ENCODE measurements at regions not wholly inside any gene's neighbourhood (a gene's known extent, or its start where the extent isn't known, plus 50 kb on each side); places are given as distances from the start of the nearest gene placed in this dataset.

DNA sequence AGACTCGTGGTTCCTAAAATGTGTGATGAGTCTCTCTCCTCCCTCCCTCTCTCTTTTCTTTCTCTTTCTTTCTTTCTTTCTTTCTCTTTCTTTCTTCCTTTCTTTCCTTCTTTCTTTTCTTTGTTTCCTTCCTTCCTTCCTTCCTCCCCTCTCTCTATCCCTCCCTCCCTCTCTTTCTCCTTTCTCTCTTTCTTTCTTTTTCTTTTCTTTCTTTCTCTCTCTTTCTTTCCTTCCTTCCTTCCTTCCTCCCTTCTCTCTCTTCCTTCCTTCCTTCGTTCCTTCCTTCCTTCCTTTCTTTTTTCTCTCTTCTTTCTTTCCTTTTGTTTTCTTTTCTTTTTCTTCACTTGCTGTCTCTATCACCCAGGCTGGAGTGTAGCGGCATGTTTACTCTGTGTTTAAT lies 290.8 kb downstream of the NFKBIZ start:
- TF ChIP-seq, protein P1, sequence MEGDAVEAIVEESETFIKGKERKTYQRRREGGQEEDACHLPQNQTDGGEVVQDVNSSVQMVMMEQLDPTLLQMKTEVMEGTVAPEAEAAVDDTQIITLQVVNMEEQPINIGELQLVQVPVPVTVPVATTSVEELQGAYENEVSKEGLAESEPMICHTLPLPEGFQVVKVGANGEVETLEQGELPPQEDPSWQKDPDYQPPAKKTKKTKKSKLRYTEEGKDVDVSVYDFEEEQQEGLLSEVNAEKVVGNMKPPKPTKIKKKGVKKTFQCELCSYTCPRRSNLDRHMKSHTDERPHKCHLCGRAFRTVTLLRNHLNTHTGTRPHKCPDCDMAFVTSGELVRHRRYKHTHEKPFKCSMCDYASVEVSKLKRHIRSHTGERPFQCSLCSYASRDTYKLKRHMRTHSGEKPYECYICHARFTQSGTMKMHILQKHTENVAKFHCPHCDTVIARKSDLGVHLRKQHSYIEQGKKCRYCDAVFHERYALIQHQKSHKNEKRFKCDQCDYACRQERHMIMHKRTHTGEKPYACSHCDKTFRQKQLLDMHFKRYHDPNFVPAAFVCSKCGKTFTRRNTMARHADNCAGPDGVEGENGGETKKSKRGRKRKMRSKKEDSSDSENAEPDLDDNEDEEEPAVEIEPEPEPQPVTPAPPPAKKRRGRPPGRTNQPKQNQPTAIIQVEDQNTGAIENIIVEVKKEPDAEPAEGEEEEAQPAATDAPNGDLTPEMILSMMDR (conservative IDR thresholded peaks at IDR 0.05; ENCODE audit: low read depth, low read length), result no peak
- TF ChIP-seq EZH2 (IDR thresholded peaks at IDR 0.05; ENCODE audit: borderline replicate concordance, low read depth, low read length, poor library complexity, severe bottlenecking), result no peak

All from A673 (cell line).